Keratinocyte (primary cell): ENCODE measurements at regions not wholly inside any gene's neighbourhood (a gene's known extent, or its start where the extent isn't known, plus 50 kb on each side); places are given as distances from the start of the nearest gene placed in this dataset.

ENCODE experiments used
- DNase-seq: peaks from one replicate; pipeline ENCODE4 v3.0.0-alpha.2; 2011; ENCODE audit warnings: low read depth, missing footprints, low spot score
- FAIRE-seq: peaks from 2 replicates; lab custom pipeline; 2011; peaks lifted over from hg19 to GRCh38; lab: Jason Lieb, UNC
- H2AFZ ChIP-seq: 2 replicates; pipeline ENCODE4 v1.6.0; 2012; ENCODE audit warnings: low read length, control low read depth, inconsistent platforms; ENCODE audit not compliant: control insufficient read depth
- H3K27ac ChIP-seq: 2 replicates; pipeline ENCODE4 v1.5.1; 2011; ENCODE audit warnings: low read length; ENCODE audit not compliant: control insufficient read depth, insufficient read depth
- H3K27me3 ChIP-seq: 3 replicates; pipeline ENCODE4 v1.6.0; 2011; ENCODE audit warnings: low read length; ENCODE audit not compliant: control insufficient read depth, insufficient read depth; ENCODE audit errors: extremely low read depth
- H3K36me3 ChIP-seq, 2 experiments: 2 replicates in 1 of 2; 3 replicates in 1 of 2; pipeline ENCODE4 v1.5.1; 2011; ENCODE audit warnings: low read length in 2 of 2, mild to moderate bottlenecking in 1 of 2; ENCODE audit not compliant: control insufficient read depth in 2 of 2, insufficient read depth in 2 of 2; ENCODE audit errors: extremely low read depth in 1 of 2
- H3K4me1 ChIP-seq: 3 replicates; pipeline ENCODE4 v1.5.1; 2011; ENCODE audit warnings: low read length; ENCODE audit not compliant: control insufficient read depth, insufficient read depth; ENCODE audit errors: extremely low read depth
- H3K4me2 ChIP-seq: 3 replicates; pipeline ENCODE4 v1.6.0; 2011; ENCODE audit warnings: low read depth, low read length; ENCODE audit not compliant: control insufficient read depth, insufficient read depth; ENCODE audit errors: extremely low read depth
- H3K4me3 ChIP-seq, 3 experiments: fragments of 200-600 bp in 1 of 3; sonication (generic) in 1 of 3; 2 replicates in 2 of 3; 3 replicates in 1 of 3; pipeline ENCODE4 v1.5.1; 2011 to 2016; ENCODE audit warnings: low read length in 3 of 3, mild to moderate bottlenecking in 3 of 3, control low read depth in 2 of 3, inconsistent platforms in 1 of 3, low read depth in 1 of 3, mixed read lengths in 1 of 3, mixed run types in 1 of 3, moderate library complexity in 1 of 3; ENCODE audit not compliant: control insufficient read depth in 2 of 3, insufficient read depth in 2 of 3; ENCODE audit errors: extremely low read depth in 1 of 3
- H3K79me2 ChIP-seq: 2 replicates; pipeline ENCODE4 v1.6.0; 2012; ENCODE audit warnings: low read length; ENCODE audit not compliant: control insufficient read depth, insufficient read depth
- H3K9ac ChIP-seq: 3 replicates; pipeline ENCODE4 v1.6.0; 2011; ENCODE audit warnings: low read length; ENCODE audit not compliant: control insufficient read depth, insufficient read depth; ENCODE audit errors: extremely low read depth
- H3K9me1 ChIP-seq: 3 replicates; pipeline ENCODE4 v1.6.0; 2011; ENCODE audit warnings: low read length; ENCODE audit not compliant: control insufficient read depth, insufficient read depth; ENCODE audit errors: extremely low read depth
- H3K9me3 ChIP-seq: 2 replicates; pipeline ENCODE4 v1.5.1; 2012; ENCODE audit warnings: low read depth, low read length; ENCODE audit not compliant: control insufficient read depth
- H4K20me1 ChIP-seq: 3 replicates; pipeline ENCODE4 v1.6.0; 2011; ENCODE audit warnings: low read length; ENCODE audit not compliant: control insufficient read depth, insufficient read depth; ENCODE audit errors: extremely low read depth
- EZH2 ChIP-seq: IDR thresholded peaks from one replicate; pipeline ENCODE4 v1.6.1; 2012; ENCODE audit warnings: inconsistent platforms, mild to moderate bottlenecking, low read length, moderate library complexity
- dilution Hi-C: fragments of 300-500 bp; cut with MboI; formaldehyde crosslinking; loops from one replicate; pipeline ENCODE4 v1.7.0; 2020; ENCODE audit warnings: low sequenced_read_pairs; ENCODE audit not compliant: extremely low pct_ligation_motif_present
- TF ChIP-seq, protein P1 (sequence below), 3 experiments: IDR thresholded peaks in 1 of 3; conservative IDR thresholded peaks in 1 of 3; optimal IDR thresholded peaks in 1 of 3; 2 replicates in 2 of 3; 3 replicates in 1 of 3; pipeline versions ENCODE3 to v1.5.1; 2011; ENCODE audit warnings: low read length in 3 of 3, mild to moderate bottlenecking in 3 of 3, moderate library complexity in 2 of 3, control low read depth in 1 of 3, inconsistent platforms in 1 of 3; ENCODE audit not compliant: insufficient read depth in 2 of 3; ENCODE audit errors: extremely low read depth in 1 of 3

DNA sequence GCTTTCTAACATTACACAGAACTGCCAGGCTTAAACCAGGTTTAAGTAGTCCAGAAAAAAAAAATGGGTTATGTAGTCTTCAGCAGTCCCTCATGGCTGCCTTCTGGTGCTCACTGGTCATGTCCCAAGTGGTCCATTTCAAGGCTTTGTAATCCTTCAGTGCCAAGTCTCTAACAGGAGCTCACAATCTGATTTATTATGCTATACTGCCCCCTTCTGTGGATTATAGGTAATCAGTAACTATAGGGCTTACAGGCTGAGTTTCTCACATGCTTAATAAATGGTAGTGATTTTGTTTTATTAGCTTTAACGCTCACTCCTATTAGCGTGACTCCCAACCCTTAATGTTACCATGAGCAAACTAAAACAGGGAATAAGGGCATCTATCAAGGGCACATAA lies 92.5 kb upstream of the EDA2R start:
- H3K79me2 ChIP-seq = no peaks in the 10 kb centered on the region
- H4K20me1 ChIP-seq = no peaks in the 10 kb centered on the region
- no peak overlapping the region for H3K9ac ChIP-seq
- H3K27me3 ChIP-seq = no peaks in the 10 kb centered on the region
- dilution Hi-C loops = no loop called here
- no peaks in the 10 kb centered on the region for H3K4me1 ChIP-seq
- no peak overlapping the region for H3K4me3 ChIP-seq
- no peak for FAIRE-seq
- no peaks in the 10 kb centered on the region for H3K36me3 ChIP-seq
- H3K9me3 ChIP-seq = no peaks in the 10 kb centered on the region
- no peak for TF ChIP-seq EZH2
- TF ChIP-seq, protein P1, sequence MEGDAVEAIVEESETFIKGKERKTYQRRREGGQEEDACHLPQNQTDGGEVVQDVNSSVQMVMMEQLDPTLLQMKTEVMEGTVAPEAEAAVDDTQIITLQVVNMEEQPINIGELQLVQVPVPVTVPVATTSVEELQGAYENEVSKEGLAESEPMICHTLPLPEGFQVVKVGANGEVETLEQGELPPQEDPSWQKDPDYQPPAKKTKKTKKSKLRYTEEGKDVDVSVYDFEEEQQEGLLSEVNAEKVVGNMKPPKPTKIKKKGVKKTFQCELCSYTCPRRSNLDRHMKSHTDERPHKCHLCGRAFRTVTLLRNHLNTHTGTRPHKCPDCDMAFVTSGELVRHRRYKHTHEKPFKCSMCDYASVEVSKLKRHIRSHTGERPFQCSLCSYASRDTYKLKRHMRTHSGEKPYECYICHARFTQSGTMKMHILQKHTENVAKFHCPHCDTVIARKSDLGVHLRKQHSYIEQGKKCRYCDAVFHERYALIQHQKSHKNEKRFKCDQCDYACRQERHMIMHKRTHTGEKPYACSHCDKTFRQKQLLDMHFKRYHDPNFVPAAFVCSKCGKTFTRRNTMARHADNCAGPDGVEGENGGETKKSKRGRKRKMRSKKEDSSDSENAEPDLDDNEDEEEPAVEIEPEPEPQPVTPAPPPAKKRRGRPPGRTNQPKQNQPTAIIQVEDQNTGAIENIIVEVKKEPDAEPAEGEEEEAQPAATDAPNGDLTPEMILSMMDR (optimal IDR thresholded peaks at IDR 0.05 in 1 of 3, IDR thresholded peaks at IDR 0.05 in 1 of 3, conservative IDR thresholded peaks at IDR 0.05 in 1 of 3; ENCODE audit: extremely low read depth in 1 of 3, insufficient read depth in 2 of 3, low read length in 3 of 3) = peak; percentile 5 to 35 (median 32)
- DNase-seq = no peak
- H3K27ac ChIP-seq = no peak overlapping the region
- no peaks in the 10 kb centered on the region for H3K9me1 ChIP-seq
- H3K4me2 ChIP-seq = no peak overlapping the region
- H2AFZ ChIP-seq = no peak overlapping the region

DNA sequence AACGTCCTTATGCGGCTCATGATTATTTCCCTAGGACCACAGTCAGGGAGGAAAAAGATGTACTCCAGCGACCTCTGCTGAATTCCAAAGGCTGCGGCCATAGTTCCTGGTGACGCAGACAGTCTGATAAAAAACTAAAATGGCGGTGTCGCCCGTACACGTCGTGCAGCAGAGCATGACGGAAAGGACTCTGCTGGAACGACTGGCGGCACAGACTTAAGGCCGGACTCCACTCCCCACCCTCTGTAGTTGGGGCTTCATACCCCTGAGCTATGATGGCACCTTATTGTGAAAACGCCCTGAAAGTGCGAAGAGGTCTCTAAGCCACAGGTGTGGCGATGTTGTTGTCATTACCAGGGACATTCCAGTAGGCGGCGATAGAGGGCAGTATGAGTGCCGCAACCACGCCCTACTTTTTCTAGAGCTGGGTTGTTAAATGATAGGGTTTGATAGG lies 90.0 kb upstream of the EDA2R start:
- DNase-seq = no peak
- Histone ChIP-seq H3K27me3 (no peaks in the 10 kb centered on the region), H4K20me1 (no peaks in the 10 kb centered on the region), H3K36me3 (no peaks in the 10 kb centered on the region), H3K9ac (peak overlapping the region; percentile 56), H3K9me3 (no peaks in the 10 kb centered on the region), H3K9me1 (no peaks in the 10 kb centered on the region), H3K27ac (peak overlapping the region; percentile 31), H3K79me2 (no peaks in the 10 kb centered on the region), H3K4me2 (peak overlapping the region; percentile 17), H3K4me1 (no peaks in the 10 kb centered on the region), H2AFZ (peak overlapping the region; percentile 96), H3K4me3 (peak overlapping the region; percentile 45 to 72 (median 63))
- no peak for FAIRE-seq
- TF ChIP-seq, protein P1 (optimal IDR thresholded peaks at IDR 0.05 in 1 of 3, IDR thresholded peaks at IDR 0.05 in 1 of 3, conservative IDR thresholded peaks at IDR 0.05 in 1 of 3; ENCODE audit: extremely low read depth in 1 of 3, insufficient read depth in 2 of 3, low read length in 3 of 3) = peak; percentile 61 to 76 (median 75)
- TF ChIP-seq EZH2 = no peak
- dilution Hi-C loops = no loop called here
